H9 (cell line): ENCODE measurements at regions not wholly inside any gene's neighbourhood (a gene's known extent, or its start where the extent isn't known, plus 50 kb on each side); places are given as distances from the start of the nearest gene placed in this dataset.

Experiments
- DNase-seq: peaks from one replicate; pipeline ENCODE4 v3.0.0-alpha.2; 2017
- H2AFZ ChIP-seq: one replicate; pipeline ENCODE4 v1.6.1; 2013; ENCODE audit warnings: mild to moderate bottlenecking, low read length, control low read depth, moderate library complexity
- H2AK5ac ChIP-seq: 2 replicates; pipeline ENCODE4 v1.6.1; 2013; ENCODE audit warnings: low read length, control low read depth, mixed read lengths; ENCODE audit not compliant: insufficient read length
- H2BK120ac ChIP-seq: one replicate; pipeline ENCODE4 v1.6.1; 2013; ENCODE audit warnings: low read depth, mild to moderate bottlenecking, low read length, control low read depth, inconsistent platforms; ENCODE audit not compliant: poor library complexity, severe bottlenecking
- H2BK12ac ChIP-seq: 2 replicates; pipeline ENCODE4 v1.6.1; 2013; ENCODE audit warnings: low read length, control low read depth, mixed read lengths, low read depth; ENCODE audit not compliant: insufficient read length
- H2BK15ac ChIP-seq: 2 replicates; pipeline ENCODE4 v1.6.1; 2013; ENCODE audit warnings: low read depth, low read length, control low read depth
- H2BK20ac ChIP-seq: one replicate; pipeline ENCODE4 v1.6.1; 2013; ENCODE audit warnings: low read depth, mild to moderate bottlenecking, low read length, control low read depth, inconsistent platforms; ENCODE audit not compliant: poor library complexity, severe bottlenecking
- H2BK5ac ChIP-seq: 2 replicates; pipeline ENCODE4 v1.6.1; 2013; ENCODE audit warnings: low read length, control low read depth, mixed read lengths; ENCODE audit not compliant: insufficient read length
- H3K14ac ChIP-seq: 2 replicates; pipeline ENCODE4 v1.6.1; 2013; ENCODE audit warnings: low read length, control low read depth; ENCODE audit not compliant: insufficient read depth
- H3K18ac ChIP-seq: 2 replicates; pipeline ENCODE4 v1.6.1; 2013; ENCODE audit warnings: low read depth, mild to moderate bottlenecking, mixed read lengths, low read length, control low read depth; ENCODE audit not compliant: insufficient read length
- H3K23ac ChIP-seq: 2 replicates; pipeline ENCODE4 v1.6.1; 2013; ENCODE audit warnings: low read length, control low read depth, mixed read lengths, low read depth; ENCODE audit not compliant: insufficient read length
- H3K23me2 ChIP-seq: 2 replicates; pipeline ENCODE4 v1.6.1; 2013; ENCODE audit warnings: low read depth, mild to moderate bottlenecking, mixed read lengths, low read length, control low read depth; ENCODE audit not compliant: insufficient read length, poor library complexity, severe bottlenecking
- H3K27ac ChIP-seq: 2 replicates; pipeline ENCODE4 v1.5.1; 2013; ENCODE audit warnings: low read length, control low read depth, mixed read lengths, low read depth; ENCODE audit not compliant: insufficient read length
- H3K27me3 ChIP-seq: 2 replicates; pipeline ENCODE4 v1.6.1; 2013; ENCODE audit warnings: low read length, control low read depth, inconsistent platforms; ENCODE audit not compliant: insufficient read depth
- H3K4ac ChIP-seq: 2 replicates; pipeline ENCODE4 v1.6.1; 2013; ENCODE audit warnings: low read depth, mild to moderate bottlenecking, control low read depth, inconsistent platforms, low read length, moderate library complexity
- H3K4me1 ChIP-seq: 2 replicates; pipeline ENCODE4 v1.6.1; 2013; ENCODE audit warnings: low read length, control low read depth, inconsistent platforms; ENCODE audit not compliant: insufficient read depth
- H3K4me2 ChIP-seq: 2 replicates; pipeline ENCODE4 v1.6.1; 2013; ENCODE audit warnings: low read length, control low read depth, mixed read lengths; ENCODE audit not compliant: insufficient read length, insufficient read depth
- H3K56ac ChIP-seq: 2 replicates; pipeline ENCODE4 v1.6.1; 2013; ENCODE audit warnings: low read depth, mild to moderate bottlenecking, mixed read lengths, low read length, control low read depth; ENCODE audit not compliant: insufficient read length
- H3K79me1 ChIP-seq: 2 replicates; pipeline ENCODE4 v1.6.1; 2013; ENCODE audit warnings: low read depth, mild to moderate bottlenecking, moderate library complexity, low read length, control low read depth, inconsistent platforms; ENCODE audit not compliant: insufficient read depth, poor library complexity, severe bottlenecking
- H3K79me2 ChIP-seq: 2 replicates; pipeline ENCODE4 v1.6.1; 2013; ENCODE audit warnings: low read length, control low read depth, inconsistent platforms; ENCODE audit not compliant: insufficient read depth
- H3K9ac ChIP-seq: 2 replicates; pipeline ENCODE4 v1.6.1; 2013; ENCODE audit warnings: low read length, control low read depth, mixed read lengths; ENCODE audit not compliant: insufficient read length; ENCODE audit errors: extremely low read depth
- H3K9me3 ChIP-seq: one replicate; pipeline ENCODE4 v1.6.1; 2013; ENCODE audit warnings: low read depth, low read length, inconsistent platforms; ENCODE audit not compliant: control insufficient read depth
- H3T11ph ChIP-seq: one replicate; pipeline ENCODE4 v1.6.1; 2013; ENCODE audit warnings: mild to moderate bottlenecking, low read length, control low read depth, inconsistent platforms
- H4K20me1 ChIP-seq: one replicate; pipeline ENCODE4 v1.6.1; 2013; ENCODE audit not compliant: control insufficient read depth, insufficient read length, insufficient read depth
- H4K5ac ChIP-seq: 2 replicates; pipeline ENCODE4 v1.6.1; 2013; ENCODE audit warnings: low read depth, mild to moderate bottlenecking, mixed read lengths, low read length, control low read depth; ENCODE audit not compliant: insufficient read length
- H4K8ac ChIP-seq: replicated peaks from 2 replicates; pipeline ENCODE4 v1.6.1; 2013; ENCODE audit warnings: low read length, control low read depth, mixed read lengths, low read depth; ENCODE audit not compliant: insufficient read length
- H4K91ac ChIP-seq: 2 replicates; pipeline ENCODE4 v1.6.1; 2013; ENCODE audit warnings: low read depth, mild to moderate bottlenecking, moderate library complexity, mixed read lengths, low read length, control low read depth; ENCODE audit not compliant: insufficient read length
- H3K27ac Mint-ChIP-seq, 3 experiments: 2 replicates in 2 of 3; 3 replicates in 1 of 3; pipeline ENCODE4 v1.8.0; 2020 to 2021; ENCODE audit warnings: mixed read lengths in 3 of 3, mild to moderate bottlenecking in 1 of 3, moderate library complexity in 1 of 3
- H3K27me3 Mint-ChIP-seq: 2 replicates; pipeline ENCODE4 v1.8.0; 2021; ENCODE audit warnings: low read depth, mild to moderate bottlenecking, moderate library complexity, mixed read lengths
- H3K36me3 Mint-ChIP-seq, 3 experiments: 2 replicates in 2 of 3; 3 replicates in 1 of 3; pipeline ENCODE4 v1.8.0; 2020 to 2021; ENCODE audit warnings: low read depth in 3 of 3, mixed read lengths in 3 of 3; ENCODE audit not compliant: insufficient read depth in 1 of 3
- H3K4me1 Mint-ChIP-seq, 2 experiments: 2 replicates each; pipeline ENCODE4 v1.8.0; 2020; ENCODE audit warnings: mixed read lengths in 2 of 2
- H3K4me3 Mint-ChIP-seq, 2 experiments: 2 replicates in 1 of 2; 3 replicates in 1 of 2; pipeline ENCODE4 v1.8.0; 2020 to 2021; ENCODE audit warnings: mild to moderate bottlenecking in 2 of 2, mixed read lengths in 2 of 2, moderate library complexity in 1 of 2
- H3K9me3 Mint-ChIP-seq, 2 experiments: 2 replicates in 1 of 2; 3 replicates in 1 of 2; pipeline ENCODE4 v1.8.0; 2020; ENCODE audit warnings: mild to moderate bottlenecking in 2 of 2, mixed read lengths in 2 of 2, moderate library complexity in 1 of 2
- CTCF ChIP-seq: fragments of 200-600 bp; sonication (generic); conservative IDR thresholded peaks from 3 replicates; pipeline ENCODE4 v1.8.0; 2021; ENCODE audit warnings: antibody characterized with exemption, mild to moderate bottlenecking

- Histone ChIP-seq H4K91ac (no peak overlapping the region), H3K27me3 (no peaks in the 10 kb centered on the region), H3K9ac (no peak overlapping the region), H3K14ac (no peak overlapping the region), H3K23ac (no peak overlapping the region), H2BK20ac (no peak overlapping the region), H3T11ph (no peak overlapping the region), H2BK120ac (no peak overlapping the region), H2AFZ (no peak overlapping the region), H3K79me2 (no peaks in the 10 kb centered on the region), H3K79me1 (no peaks in the 10 kb centered on the region), H2AK5ac (no peak overlapping the region), H3K18ac (no peak overlapping the region), H4K20me1 (no peaks in the 10 kb centered on the region), H4K8ac (no peak overlapping the region), H2BK12ac (no peak overlapping the region), H3K4me1 (no peaks in the 10 kb centered on the region), H3K4ac (no peak overlapping the region), H3K27ac (no peak overlapping the region), H2BK5ac (no peak overlapping the region), H4K5ac (no peak overlapping the region), H3K23me2 (no peaks in the 10 kb centered on the region), H3K56ac (no peak overlapping the region), H3K4me2 (no peak overlapping the region), H3K9me3 (no peaks in the 10 kb centered on the region), H2BK15ac (no peak overlapping the region)
- Mint-ChIP-seq H3K4me1 (no peaks in the 10 kb centered on the region), H3K27ac (no peak overlapping the region), H3K27me3 (no peaks in the 10 kb centered on the region), H3K36me3 (no peaks in the 10 kb centered on the region), H3K9me3 (no peaks in the 10 kb centered on the region), H3K4me3 (no peak overlapping the region)
- no peak for TF ChIP-seq CTCF
- DNase-seq, result no peak
Observed at GRCh38 chr2:194494401-194494800, 1162.6 kb upstream of the SLC39A10 start.
